Activated CD8-positive, alpha-beta T cell treated with anti-CD3 and anti-CD28 coated beads, Interleukin-2, amount 10 ng/mL, durations not matched to agents 7 days and 5 days (primary cell): ENCODE measurements at regions not wholly inside any gene's neighbourhood (a gene's known extent, or its start where the extent isn't known, plus 50 kb on each side); places are given as distances from the start of the nearest gene placed in this dataset.
"Not testable (repeated sequence)": the region's sequence is repeated elsewhere in the genome, so short reads cannot be mapped to it uniquely, and the experiment has no call there.

Experiments used
- ATAC-seq: fragments of 150-1000 bp; cut with Tn5 transposase; one replicate; pipeline ENCODE4 v1.10.0; 2021; ENCODE audit warnings: moderate library complexity
- CTCF ChIA-PET: fragments of 350-600 bp; sonication (Branson Sonifier 250); formaldehyde crosslinking; loops from one replicate; lab custom pipeline; 2021; ENCODE audit warnings: antibody characterized with exemption; lab: Charles Lee
- POLR2A ChIA-PET: fragments of 350-600 bp; sonication (Branson Sonifier 250); formaldehyde crosslinking; loops from one replicate; lab custom pipeline; 2021; ENCODE audit warnings: antibody characterized with exemption; lab: Charles Lee
- DNase-seq: peaks from one replicate; pipeline ENCODE4 v3.0.0-alpha.2; 2020
- H3K27ac Mint-ChIP-seq: one replicate; pipeline ENCODE4 v1.8.0; 2021; ENCODE audit warnings: mild to moderate bottlenecking, mixed read lengths
- H3K27me3 Mint-ChIP-seq: one replicate; pipeline ENCODE4 v1.8.0; 2021; ENCODE audit warnings: low read depth, mixed read lengths
- H3K36me3 Mint-ChIP-seq: one replicate; pipeline ENCODE4 v1.8.0; 2021; ENCODE audit warnings: low read depth, mixed read lengths
- H3K4me1 Mint-ChIP-seq: one replicate; pipeline ENCODE4 v1.8.0; 2021; ENCODE audit warnings: low read depth, mixed read lengths
- H3K4me3 Mint-ChIP-seq: one replicate; pipeline ENCODE4 v1.8.0; 2021; ENCODE audit warnings: mild to moderate bottlenecking, mixed read lengths
- H3K9me3 Mint-ChIP-seq: one replicate; pipeline ENCODE4 v1.8.0; 2022; ENCODE audit warnings: mixed read lengths; ENCODE audit not compliant: insufficient read depth

GRCh38 chr12:4156317-4156716, 117.2 kb upstream of the CCND2 start:
- ATAC-seq (no peak), DNase-seq (no peak)
- ChIA-PET CTCF (interaction anchor here (1.0 to 12.4 kb wide), 8 partner anchors 9 to 272 kb away, joined by 4 to 94 read pairs (median 12); no protein-coding TSS in a partner anchor), POLR2A (interaction anchor here (1.4 to 8.6 kb wide), 4 partner anchors 9 to 118 kb away, joined by 8 to 85 read pairs (median 56); partner anchors contain the start of gene CCND2)
- Mint-ChIP-seq H3K9me3 (peaks cover 11% of the 10 kb centered on the region), H3K4me3 (no peak overlapping the region), H3K4me1 (peaks cover 92% of the 10 kb centered on the region), H3K27ac (peak overlapping the region; percentile 84), H3K36me3 (peaks cover 18% of the 10 kb centered on the region), H3K27me3 (no peaks in the 10 kb centered on the region)

- Mint-ChIP-seq H3K9me3 (peaks cover 16% of the 10 kb centered on the region), H3K4me1 (peaks cover 94% of the 10 kb centered on the region), H3K36me3 (peaks cover 29% of the 10 kb centered on the region), H3K27me3 (no peaks in the 10 kb centered on the region), H3K27ac (peak overlapping the region; percentile 96), H3K4me3 (no peak overlapping the region)
- no peak for DNase-seq
- ATAC-seq, result no peak
- ChIA-PET POLR2A (interaction anchor here (1.0 to 8.6 kb wide), 5 partner anchors 10 to 119 kb away, joined by 5 to 85 read pairs (median 35); partner anchors contain the start of gene CCND2), CTCF (interaction anchor here (0.6 to 12.4 kb wide), 11 partner anchors 9 to 270 kb away, joined by 3 to 94 read pairs (median 13); no protein-coding TSS in a partner anchor)
Measured at GRCh38 chr12:4154672-4155225, 118.8 kb upstream of the CCND2 start.

GRCh38 chr12:4153343-4153892, 120.1 kb upstream of the CCND2 start:
- CTCF ChIA-PET, result interaction anchor here (2.2 to 12.4 kb wide), 6 partner anchors 11 to 123 kb away, joined by 6 to 94 read pairs (median 20); partner anchors contain the start of gene CCND2
- Mint-ChIP-seq H3K4me1 (peaks cover 91% of the 10 kb centered on the region), H3K27me3 (no peaks in the 10 kb centered on the region), H3K27ac (peak overlapping the region; percentile 96), H3K9me3 (peaks cover 16% of the 10 kb centered on the region), H3K36me3 (peaks cover 33% of the 10 kb centered on the region), H3K4me3 (peak overlapping the region; percentile 55)
- DNase-seq (peak; percentile 91), ATAC-seq (peak; percentile 91)
- POLR2A ChIA-PET, result interaction anchor here (1.0 to 8.6 kb wide), 5 partner anchors 9 to 121 kb away, joined by 5 to 85 read pairs (median 35); partner anchors contain the start of gene CCND2

- peaks cover 32% of the 10 kb centered on the region for H3K36me3 Mint-ChIP-seq
- ChIA-PET POLR2A (interaction anchor here (1.1 to 8.6 kb wide), 6 partner anchors 8 to 122 kb away, joined by 3 to 85 read pairs (median 10); partner anchors contain the start of gene CCND2), CTCF (interaction anchor here (1.0 to 12.4 kb wide), 7 partner anchors 10 to 122 kb away, joined by 3 to 94 read pairs (median 6); partner anchors contain the start of gene CCND2)
Measured at GRCh38 chr12:4152145-4152795, 121.3 kb upstream of the CCND2 start.

GRCh38 chr12:4151362-4152121, 122.0 kb upstream of the CCND2 start:
- Mint-ChIP-seq H3K4me1 (peaks cover 95% of the 10 kb centered on the region), H3K4me3 (no peak overlapping the region), H3K9me3 (peaks cover 14% of the 10 kb centered on the region), H3K27me3 (no peaks in the 10 kb centered on the region), H3K27ac (peak overlapping the region; percentile 96), H3K36me3 (peaks cover 28% of the 10 kb centered on the region)
- ChIA-PET CTCF (interaction anchor here (1.0 to 12.4 kb wide), 7 partner anchors 9 to 122 kb away, joined by 3 to 94 read pairs (median 6); partner anchors contain the start of gene CCND2), POLR2A (interaction anchor here (0.8 to 8.6 kb wide), 7 partner anchors 8 to 123 kb away, joined by 3 to 85 read pairs (median 8); partner anchors contain the start of gene CCND2)
- no peak for ATAC-seq
- DNase-seq, result peak; percentile 20

More at GRCh38 chr12:4152145-4152795, 121.3 kb upstream of the CCND2 start:
- Mint-ChIP-seq H3K27me3 (no peaks in the 10 kb centered on the region), H3K9me3 (peaks cover 14% of the 10 kb centered on the region), H3K4me1 (peaks cover 95% of the 10 kb centered on the region), H3K4me3 (peak overlapping the region; percentile 19), H3K27ac (peak overlapping the region; percentile 96)
- DNase-seq (no peak), ATAC-seq (peak; percentile 10)

GRCh38 chr12:4150355-4150754, 123.2 kb upstream of the CCND2 start:
- Mint-ChIP-seq H3K36me3 (peaks cover 24% of the 10 kb centered on the region), H3K4me1 (peaks cover 96% of the 10 kb centered on the region), H3K9me3 (peaks cover 12% of the 10 kb centered on the region)
- ChIA-PET POLR2A (interaction anchor here (0.9 kb wide), 1 partner anchor 121 kb away, joined by 3 read pairs; no protein-coding TSS in a partner anchor), CTCF (interaction anchor here (8.0 to 12.4 kb wide), 2 partner anchors 8 to 43 kb away, joined by 83 to 94 read pairs; no protein-coding TSS in a partner anchor)
- H3K27me3 Mint-ChIP-seq, H3K27ac Mint-ChIP-seq, DNase-seq, ATAC-seq, H3K4me3 Mint-ChIP-seq: not testable (repeated sequence)

GRCh38 chr12:4148418-4149056, 125.0 kb upstream of the CCND2 start:
- ATAC-seq (no peak), DNase-seq (peak; percentile 39)
- CTCF ChIA-PET, result interaction anchor here (1.2 to 12.4 kb wide), 6 partner anchors 8 to 263 kb away, joined by 3 to 94 read pairs (median 6); partner anchors contain the start of gene CCND2
- peaks cover 96% of the 10 kb centered on the region for H3K4me1 Mint-ChIP-seq
- H3K27me3 Mint-ChIP-seq, result no peaks in the 10 kb centered on the region
- peaks cover 6% of the 10 kb centered on the region for H3K9me3 Mint-ChIP-seq
- H3K27ac Mint-ChIP-seq, result peak overlapping the region; percentile 74
- H3K4me3 Mint-ChIP-seq, result no peak overlapping the region
- H3K36me3 Mint-ChIP-seq, result peaks cover 22% of the 10 kb centered on the region
- POLR2A ChIA-PET, result interaction anchor here (9.7 to 13.7 kb wide), 2 partner anchors 7 to 125 kb away, joined by 85 to 260 read pairs; partner anchors contain the start of gene CCND2

GRCh38 chr12:4147031-4147481, 126.5 kb upstream of the CCND2 start:
- Mint-ChIP-seq H3K4me3 (peak overlapping the region; percentile 54), H3K27ac (peak overlapping the region; percentile 89), H3K9me3 (peaks cover 6% of the 10 kb centered on the region), H3K36me3 (peaks cover 20% of the 10 kb centered on the region), H3K4me1 (peaks cover 94% of the 10 kb centered on the region), H3K27me3 (no peaks in the 10 kb centered on the region)
- DNase-seq, result no peak
- no peak for ATAC-seq
- POLR2A ChIA-PET, result interaction anchor here (0.8 to 13.7 kb wide), 7 partner anchors 8 to 126 kb away, joined by 3 to 260 read pairs (median 6); partner anchors contain the start of gene CCND2
- CTCF ChIA-PET, result interaction anchor here (1.2 to 12.4 kb wide), 7 partner anchors 9 to 262 kb away, joined by 3 to 95 read pairs (median 5); partner anchors contain the start of gene CCND2

- H3K36me3 Mint-ChIP-seq, result peaks cover 18% of the 10 kb centered on the region
- CTCF ChIA-PET, result interaction anchor here (0.8 to 12.4 kb wide), 13 partner anchors 8 to 263 kb away, joined by 3 to 95 read pairs (median 4); partner anchors contain the start of gene CCND2
- H3K27ac Mint-ChIP-seq, result peak overlapping the region; percentile 89
- H3K4me3 Mint-ChIP-seq, result peak overlapping the region; percentile 54
- DNase-seq, result peak; percentile 59
- POLR2A ChIA-PET, result interaction anchor here (0.7 to 13.7 kb wide), 9 partner anchors 9 to 127 kb away, joined by 3 to 260 read pairs (median 4); partner anchors contain the start of gene CCND2
- peaks cover 6% of the 10 kb centered on the region for H3K9me3 Mint-ChIP-seq
- peak; percentile 13 for ATAC-seq
- no peaks in the 10 kb centered on the region for H3K27me3 Mint-ChIP-seq
- H3K4me1 Mint-ChIP-seq, result peaks cover 94% of the 10 kb centered on the region
Measured at GRCh38 chr12:4145990-4146859, 127.3 kb upstream of the CCND2 start.
